ENCODE measurements at regions not wholly inside any gene's neighbourhood (a gene's known extent, or its start where the extent isn't known, plus 50 kb on each side); places are given as distances from the start of the nearest gene placed in this dataset.

- no peak for DNase-seq
These were observed 75.9 kb downstream of the EDN3 start for GRCh38 chr20:59376109-59376841.

GRCh38 chr20:59376998-59377397 lies 76.6 kb downstream of the EDN3 start:
- DNase-seq = no peak

GRCh38 chr20:59377842-59378241 lies 77.4 kb downstream of the EDN3 start:
- DNase-seq = no peak

- no peak for DNase-seq
These were observed 78.0 kb downstream of the EDN3 start for GRCh38 chr20:59378396-59378795.

GRCh38 chr20:59378966-59379365 lies 78.6 kb downstream of the EDN3 start:
- no peak for DNase-seq

GRCh38 chr20:59381689-59382088 lies 81.3 kb downstream of the EDN3 start:
- DNase-seq = no peak

- DNase-seq = no peak
These were observed 81.8 kb downstream of the EDN3 start for GRCh38 chr20:59382157-59382725.

GRCh38 chr20:59382907-59383306 lies 82.5 kb downstream of the EDN3 start:
- DNase-seq = no peak

GRCh38 chr20:59385038-59385437 lies 84.6 kb downstream of the EDN3 start:
- DNase-seq = no peak

- DNase-seq = no peak
These were observed 85.1 kb downstream of the EDN3 start for GRCh38 chr20:59385480-59385879.

- DNase-seq = no peak
These were observed 86.4 kb downstream of the EDN3 start for GRCh38 chr20:59386809-59387208.

GRCh38 chr20:59387891-59388290 lies 87.5 kb downstream of the EDN3 start:
- no peak for DNase-seq

- no peak for DNase-seq
These were observed 88.0 kb downstream of the EDN3 start for GRCh38 chr20:59388402-59388801.

- DNase-seq = no peak
These were observed 90.0 kb downstream of the EDN3 start for GRCh38 chr20:59390437-59390836.

- DNase-seq = no peak
These were observed 91.6 kb downstream of the EDN3 start for GRCh38 chr20:59391975-59392374.

GRCh38 chr20:59392736-59393135 lies 92.3 kb downstream of the EDN3 start:
- DNase-seq = no peak

- no peak for DNase-seq
These were observed 92.7 kb downstream of the EDN3 start for GRCh38 chr20:59393142-59393541.

GRCh38 chr20:59395729-59396128 lies 95.3 kb downstream of the EDN3 start:
- no peak for DNase-seq

- DNase-seq = no peak
These were observed 98.3 kb downstream of the EDN3 start for GRCh38 chr20:59398537-59399205.

GRCh38 chr20:59399426-59400099 lies 99.2 kb downstream of the EDN3 start:
- DNase-seq = no peak

- DNase-seq = no peak
These were observed 100.3 kb downstream of the EDN3 start for GRCh38 chr20:59400708-59401107.

- no peak for DNase-seq
These were observed 102.3 kb downstream of the EDN3 start for GRCh38 chr20:59402681-59403080.

GRCh38 chr20:59403261-59403961 lies 103.0 kb downstream of the EDN3 start:
- peak; percentile 16 for DNase-seq
